ENCODE measurements at regions not wholly inside any gene's neighbourhood (a gene's known extent, or its start where the extent isn't known, plus 50 kb on each side); places are given as distances from the start of the nearest gene placed in this dataset.

- Histone ChIP-seq H2AFZ (no peak overlapping the region), H3K4me1 (replicated peaks; ENCODE audit: insufficient read depth) (no peaks in the 10 kb centered on the region), H4K20me1 (ENCODE audit: insufficient read depth) (no peaks in the 10 kb centered on the region), H3K36me3 (ENCODE audit: low read depth) (no peaks in the 10 kb centered on the region), H3K27ac (no peak overlapping the region), H3K9me3 (ENCODE audit: insufficient read depth, low read depth) (no peaks in the 10 kb centered on the region), H3F3A (ENCODE audit: insufficient read depth, low read depth) (no peaks in the 10 kb centered on the region), H3K27me3 (ENCODE audit: insufficient read depth, low read depth) (no peaks in the 10 kb centered on the region), H3K79me2 (ENCODE audit: low read depth) (no peaks in the 10 kb centered on the region), H3K4me3 (no peak overlapping the region), H3K9me2 (ENCODE audit: insufficient read depth) (peaks cover 3% of the 10 kb centered on the region; the same call in 1 of the 2 replicates), H3K4me2 (no peak overlapping the region)
- TF ChIP-seq CTCF (conservative IDR thresholded peaks at IDR 0.05) (no peak), EZH2 (IDR thresholded peaks at IDR 0.05; ENCODE audit: low read depth) (no peak)
- ChIA-PET CTCF (no interaction called here), POLR2A (ENCODE audit: unreplicated experiment) (no interaction called here)
- no TSS peak for BruUV-seq (replicated peaks)
- no peak for DNase-seq
- intact Hi-C loops (cut with micrococcal nuclease; ENCODE audit: unreplicated experiment): no loop called here
Measured at GRCh38 chr2:198782734-198783133, 675.0 kb downstream of the SATB2 start.

GRCh38 chr2:198776616-198777406 lies 680.9 kb downstream of the SATB2 start:
- Histone ChIP-seq H2AFZ (no peak overlapping the region), H3K9me3 (ENCODE audit: insufficient read depth, low read depth) (no peaks in the 10 kb centered on the region), H4K20me1 (ENCODE audit: insufficient read depth) (no peaks in the 10 kb centered on the region), H3K4me3 (no peak overlapping the region), H3K36me3 (ENCODE audit: low read depth) (no peaks in the 10 kb centered on the region), H3K9me2 (ENCODE audit: insufficient read depth) (peaks cover 3% of the 10 kb centered on the region; the same call in 1 of the 2 replicates), H3F3A (ENCODE audit: insufficient read depth, low read depth) (no peaks in the 10 kb centered on the region), H3K79me2 (ENCODE audit: low read depth) (no peaks in the 10 kb centered on the region), H3K4me1 (replicated peaks; ENCODE audit: insufficient read depth) (no peaks in the 10 kb centered on the region), H3K27ac (no peak overlapping the region), H3K27me3 (ENCODE audit: insufficient read depth, low read depth) (no peaks in the 10 kb centered on the region), H3K4me2 (no peak overlapping the region)
- no TSS peak for BruUV-seq (replicated peaks)
- intact Hi-C loops (cut with micrococcal nuclease; ENCODE audit: unreplicated experiment): no loop called here
- POLR2A ChIA-PET (ENCODE audit: unreplicated experiment): no interaction called here
- CTCF ChIA-PET: interaction anchor here (0.6 kb wide), 1 partner anchor 892 kb away, joined by 3 read pairs; no protein-coding TSS in a partner anchor
- DNase-seq: no peak
- no peak for TF ChIP-seq CTCF (conservative IDR thresholded peaks at IDR 0.05)
- TF ChIP-seq EZH2 (IDR thresholded peaks at IDR 0.05; ENCODE audit: low read depth): no peak

- Histone ChIP-seq H3K79me2 (ENCODE audit: low read depth) (no peaks in the 10 kb centered on the region), H3K9me2 (ENCODE audit: insufficient read depth) (peaks cover 3% of the 10 kb centered on the region; the same call in 1 of the 2 replicates), H3K27ac (no peak overlapping the region), H3K9me3 (ENCODE audit: insufficient read depth, low read depth) (no peaks in the 10 kb centered on the region), H3K4me3 (no peak overlapping the region), H3F3A (ENCODE audit: insufficient read depth, low read depth) (no peaks in the 10 kb centered on the region), H3K4me2 (no peak overlapping the region), H3K36me3 (ENCODE audit: low read depth) (no peaks in the 10 kb centered on the region), H2AFZ (no peak overlapping the region), H3K27me3 (ENCODE audit: insufficient read depth, low read depth) (no peaks in the 10 kb centered on the region), H3K4me1 (replicated peaks; ENCODE audit: insufficient read depth) (no peaks in the 10 kb centered on the region), H4K20me1 (ENCODE audit: insufficient read depth) (no peaks in the 10 kb centered on the region)
- DNase-seq: no peak
- CTCF ChIA-PET: no interaction called here
- no TSS peak for BruUV-seq (replicated peaks)
- POLR2A ChIA-PET (ENCODE audit: unreplicated experiment): no interaction called here
- TF ChIP-seq CTCF (conservative IDR thresholded peaks at IDR 0.05): no peak
- TF ChIP-seq EZH2 (IDR thresholded peaks at IDR 0.05; ENCODE audit: low read depth): no peak
- intact Hi-C loops (cut with micrococcal nuclease; ENCODE audit: unreplicated experiment): no loop called here
Measured at GRCh38 chr2:198775737-198776136, 682.0 kb downstream of the SATB2 start.

All from PC-9 (cell line).